Thoracic aorta (tissue), 2 donors: ENCODE measurements at regions not wholly inside any gene's neighbourhood (a gene's known extent, or its start where the extent isn't known, plus 50 kb on each side); places are given as distances from the start of the nearest gene placed in this dataset.

Source experiments
- ATAC-seq: fragments of 150-250 bp; one replicate; pipeline ENCODE4 v1.8.0; 2017; ENCODE audit warnings: low read depth; ENCODE audit not compliant: insufficient number of reproducible peaks, low FRiP score
- DNase-seq: peaks from one replicate; pipeline ENCODE4 v3.0.0-alpha.2; 2020; ENCODE audit warnings: low spot score
- H3K27ac ChIP-seq, 2 donors: fragments of 200-600 bp; sonication (generic); 1 replicate in 1 of 2; 2 replicates in 1 of 2; pipeline ENCODE4 v1.5.1; 2016; ENCODE audit warnings: mild to moderate bottlenecking in 2 of 2, moderate library complexity in 2 of 2
- H3K27me3 ChIP-seq: fragments of 200-600 bp; sonication (generic); replicated peaks from 2 replicates; pipeline ENCODE4 v1.6.0; 2016; ENCODE audit warnings: mild to moderate bottlenecking; ENCODE audit not compliant: insufficient read depth
- H3K36me3 ChIP-seq: fragments of 200-600 bp; sonication (generic); one replicate; pipeline ENCODE4 v1.5.1; 2016
- H3K4me1 ChIP-seq, 2 donors: fragments of 200-600 bp; sonication (generic); 1 replicate in 1 of 2; 2 replicates in 1 of 2; pipeline versions ENCODE4 v1.5.1 to v1.6.0; 2016; ENCODE audit warnings: low read depth in 2 of 2, mild to moderate bottlenecking in 1 of 2; ENCODE audit not compliant: control insufficient read depth in 1 of 2
- H3K4me3 ChIP-seq: fragments of 200-600 bp; sonication (generic); 2 replicates; pipeline ENCODE4 v1.5.1; 2016; ENCODE audit warnings: mild to moderate bottlenecking
- H3K9me3 ChIP-seq: fragments of 200-600 bp; sonication (generic); 2 replicates; pipeline ENCODE4 v1.5.1; 2016
- TF ChIP-seq, protein P1 (sequence below): fragments of 200-600 bp; sonication (generic); IDR thresholded peaks from one replicate; pipeline ENCODE4 v1.5.1; 2019; ENCODE audit warnings: antibody characterized with exemption

DNA sequence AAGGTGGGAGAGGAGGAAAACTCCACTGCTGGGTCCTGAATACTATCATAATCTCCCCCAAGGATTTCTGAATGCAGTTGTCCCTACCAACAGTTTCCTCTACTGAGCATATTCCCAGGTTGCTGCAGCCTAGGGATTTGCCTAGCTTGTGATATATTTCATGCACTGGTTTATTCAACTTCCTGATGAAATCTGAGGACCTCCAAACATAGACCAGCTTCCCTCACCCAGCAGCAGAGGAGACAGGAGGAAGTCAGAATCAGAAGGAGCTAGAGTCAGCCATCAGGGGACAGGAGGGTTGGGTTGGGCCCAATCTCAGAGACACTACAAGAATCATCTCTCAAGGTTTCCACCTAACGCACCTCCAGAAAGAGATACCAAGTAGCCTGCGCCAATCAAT, 138.4 kb upstream of the TOP1 start:
- no peaks in the 10 kb centered on the region for H3K9me3 ChIP-seq
- no peak for DNase-seq
- H3K27me3 ChIP-seq: no peaks in the 10 kb centered on the region
- no peak for ATAC-seq
- H3K4me1 ChIP-seq: peaks cover 3% of the 10 kb centered on the region in 2 donors
- no peaks in the 10 kb centered on the region for H3K36me3 ChIP-seq
- H3K27ac ChIP-seq: no peak overlapping the region
- H3K4me3 ChIP-seq: no peak overlapping the region
- TF ChIP-seq, protein P1, sequence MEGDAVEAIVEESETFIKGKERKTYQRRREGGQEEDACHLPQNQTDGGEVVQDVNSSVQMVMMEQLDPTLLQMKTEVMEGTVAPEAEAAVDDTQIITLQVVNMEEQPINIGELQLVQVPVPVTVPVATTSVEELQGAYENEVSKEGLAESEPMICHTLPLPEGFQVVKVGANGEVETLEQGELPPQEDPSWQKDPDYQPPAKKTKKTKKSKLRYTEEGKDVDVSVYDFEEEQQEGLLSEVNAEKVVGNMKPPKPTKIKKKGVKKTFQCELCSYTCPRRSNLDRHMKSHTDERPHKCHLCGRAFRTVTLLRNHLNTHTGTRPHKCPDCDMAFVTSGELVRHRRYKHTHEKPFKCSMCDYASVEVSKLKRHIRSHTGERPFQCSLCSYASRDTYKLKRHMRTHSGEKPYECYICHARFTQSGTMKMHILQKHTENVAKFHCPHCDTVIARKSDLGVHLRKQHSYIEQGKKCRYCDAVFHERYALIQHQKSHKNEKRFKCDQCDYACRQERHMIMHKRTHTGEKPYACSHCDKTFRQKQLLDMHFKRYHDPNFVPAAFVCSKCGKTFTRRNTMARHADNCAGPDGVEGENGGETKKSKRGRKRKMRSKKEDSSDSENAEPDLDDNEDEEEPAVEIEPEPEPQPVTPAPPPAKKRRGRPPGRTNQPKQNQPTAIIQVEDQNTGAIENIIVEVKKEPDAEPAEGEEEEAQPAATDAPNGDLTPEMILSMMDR: no peak

DNA sequence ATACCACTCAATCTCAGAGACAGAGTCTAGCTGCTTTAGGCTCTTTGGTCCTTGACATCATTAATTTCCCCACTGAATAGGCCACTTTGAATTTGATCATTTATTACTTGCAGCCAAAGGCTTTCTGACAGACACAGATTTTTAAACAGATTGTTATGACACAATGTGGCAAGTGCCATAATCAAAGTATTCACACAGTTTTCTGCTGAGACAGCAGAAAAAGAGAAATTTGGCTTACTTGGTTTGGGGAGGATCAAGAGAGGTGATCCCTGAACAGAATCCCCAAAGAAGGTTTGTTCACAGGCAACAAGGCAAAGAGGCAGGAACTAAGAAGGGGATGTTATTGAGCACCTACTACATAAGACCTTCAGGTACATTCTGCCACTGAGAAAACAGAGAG, 138.0 kb upstream of the TOP1 start:
- ATAC-seq: no peak
- Histone ChIP-seq H3K4me3 (no peak overlapping the region), H3K9me3 (no peaks in the 10 kb centered on the region), H3K36me3 (no peaks in the 10 kb centered on the region), H3K27ac (no peak overlapping the region), H3K27me3 (no peaks in the 10 kb centered on the region), H3K4me1 (peaks cover 3% of the 10 kb centered on the region in 2 donors)
- TF ChIP-seq, protein P1: no peak
- no peak for DNase-seq

DNA sequence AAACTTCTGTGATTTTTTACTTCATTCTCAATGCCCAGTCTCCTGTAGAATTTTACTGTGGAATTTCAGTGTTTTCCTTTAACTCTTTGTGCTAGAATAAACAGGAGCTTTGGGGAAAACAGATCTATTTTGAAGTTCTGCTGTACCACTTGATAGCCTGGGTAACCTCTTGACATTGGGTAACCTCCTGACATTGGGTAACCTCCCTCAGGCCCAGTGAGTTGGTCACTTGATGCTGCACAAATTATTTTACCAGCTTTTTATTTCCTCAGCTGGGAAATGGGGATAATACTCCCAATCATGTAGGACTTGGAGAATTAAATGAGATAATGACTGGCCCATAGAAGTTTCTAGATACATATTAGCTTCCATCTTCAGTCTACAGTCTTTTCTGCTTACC, 137.3 kb upstream of the TOP1 start:
- H3K27ac ChIP-seq: no peak overlapping the region
- TF ChIP-seq, protein P1: no peak
- ATAC-seq: no peak

DNA sequence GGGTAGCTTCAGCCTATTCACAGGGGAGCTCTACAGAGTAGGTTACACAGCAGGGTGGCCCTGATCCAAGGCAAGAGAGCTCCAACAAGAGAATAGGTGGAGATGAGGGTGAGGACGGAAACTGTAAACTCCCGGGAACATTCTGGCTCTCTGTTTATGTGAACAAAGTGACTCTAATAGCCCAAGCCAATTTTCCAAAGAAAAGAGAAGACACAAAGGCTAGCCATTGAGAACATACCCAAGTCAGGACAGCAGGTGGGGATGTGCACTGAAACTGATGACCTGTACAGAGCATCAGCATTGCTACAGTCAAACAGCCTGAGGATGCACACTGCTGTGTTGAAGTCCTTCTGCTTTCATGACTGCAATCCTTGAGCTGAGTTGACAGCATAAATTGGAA, 136.0 kb upstream of the TOP1 start:
- ATAC-seq: no peak
- Histone ChIP-seq H3K36me3 (no peaks in the 10 kb centered on the region), H3K4me3 (no peak overlapping the region), H3K4me1 (peaks cover 3% of the 10 kb centered on the region in 2 donors), H3K27me3 (no peaks in the 10 kb centered on the region), H3K9me3 (no peaks in the 10 kb centered on the region), H3K27ac (no peak overlapping the region)
- TF ChIP-seq, protein P1: no peak
- no peak for DNase-seq

More for the DNA sequence above, 137.3 kb upstream of the TOP1 start:
- H3K27me3 ChIP-seq: no peaks in the 10 kb centered on the region
- no peak overlapping the region for H3K4me3 ChIP-seq
- H3K9me3 ChIP-seq: no peaks in the 10 kb centered on the region
- H3K36me3 ChIP-seq: no peaks in the 10 kb centered on the region
- H3K4me1 ChIP-seq: peaks cover 3% of the 10 kb centered on the region in 2 donors
- no peak for DNase-seq

DNA sequence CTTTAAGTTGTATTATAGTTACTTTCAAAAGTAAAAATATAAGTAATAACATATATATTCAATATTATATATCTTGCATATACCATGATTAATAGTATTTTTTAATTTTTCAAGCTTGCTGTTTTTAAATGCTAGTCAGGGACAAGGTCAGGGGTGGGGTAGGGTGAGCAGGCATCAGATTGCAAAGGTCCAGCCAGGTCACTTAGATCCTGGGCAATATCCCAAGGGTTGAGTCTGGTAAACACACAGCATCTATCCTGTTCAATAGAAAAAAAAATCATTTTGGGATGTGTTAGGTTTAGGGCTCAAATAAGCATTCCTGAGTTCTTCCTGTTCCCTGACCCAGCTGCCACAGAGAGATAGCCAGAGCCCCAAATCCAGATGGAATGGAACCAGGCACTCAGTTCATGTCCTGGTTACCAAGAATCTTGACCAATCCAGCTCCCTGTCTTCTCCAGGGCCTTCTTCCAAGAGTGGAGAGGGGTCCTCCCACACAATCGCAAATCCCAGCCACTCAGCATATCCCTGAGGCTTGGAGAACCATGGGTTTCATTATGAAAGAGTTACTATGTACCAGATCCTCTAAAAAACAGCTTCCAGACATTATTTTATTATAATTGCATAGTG, 134.9 kb upstream of the TOP1 start:
- DNase-seq (no peak), ATAC-seq (no peak)

More for the DNA sequence above, 134.9 kb upstream of the TOP1 start:
- Histone ChIP-seq H3K4me3 (no peak overlapping the region), H3K9me3 (no peaks in the 10 kb centered on the region), H3K27ac (no peak overlapping the region), H3K4me1 (peaks cover 3% of the 10 kb centered on the region in 2 donors), H3K36me3 (no peaks in the 10 kb centered on the region), H3K27me3 (no peaks in the 10 kb centered on the region)
- TF ChIP-seq, protein P1: no peak
